Non-pigmented ciliary epithelial cell (primary cell): ENCODE measurements at regions not wholly inside any gene's neighbourhood (a gene's known extent, or its start where the extent isn't known, plus 50 kb on each side); places are given as distances from the start of the nearest gene placed in this dataset.

Source experiments
- DNase-seq: peaks from one replicate; pipeline ENCODE4 v3.0.0-alpha.2; 2010; ENCODE audit warnings: low read depth

- no peak for DNase-seq
Observed at GRCh38 chr11:70824605-70825245, 426.4 kb downstream of the CTTN start.

- DNase-seq = no peak
Observed at GRCh38 chr11:70825893-70826540, 426.4 kb downstream of the SHANK2 start.

GRCh38 chr11:70826541-70827335 is 425.6 kb downstream of the SHANK2 start:
- no peak for DNase-seq

GRCh38 chr11:70828593-70829082 is 423.7 kb downstream of the SHANK2 start:
- no peak for DNase-seq

GRCh38 chr11:70829134-70829885 is 423.1 kb downstream of the SHANK2 start:
- no peak for DNase-seq

- DNase-seq = no peak
Observed at GRCh38 chr11:70829886-70830272, 422.5 kb downstream of the SHANK2 start.

- no peak for DNase-seq
Observed at GRCh38 chr11:70833011-70833410, 419.4 kb downstream of the SHANK2 start.

- no peak for DNase-seq
Observed at GRCh38 chr11:70833554-70833953, 418.8 kb downstream of the SHANK2 start.

- no peak for DNase-seq
Observed at GRCh38 chr11:70834277-70834940, 418.0 kb downstream of the SHANK2 start.

GRCh38 chr11:70834984-70835560 is 417.3 kb downstream of the SHANK2 start:
- no peak for DNase-seq

GRCh38 chr11:70836071-70836470 is 416.3 kb downstream of the SHANK2 start:
- DNase-seq = no peak

- DNase-seq = no peak
Observed at GRCh38 chr11:70838198-70838597, 414.2 kb downstream of the SHANK2 start.

- no peak for DNase-seq
Observed at GRCh38 chr11:70839851-70840250, 412.5 kb downstream of the SHANK2 start.

- DNase-seq = no peak
Observed at GRCh38 chr11:70841264-70841663, 411.1 kb downstream of the SHANK2 start.

- DNase-seq = no peak
Observed at GRCh38 chr11:70842256-70842655, 410.1 kb downstream of the SHANK2 start.

- DNase-seq = no peak
Observed at GRCh38 chr11:70842701-70843100, 409.7 kb downstream of the SHANK2 start.

GRCh38 chr11:70843906-70844305 is 408.5 kb downstream of the SHANK2 start:
- DNase-seq = no peak

- DNase-seq = no peak
Observed at GRCh38 chr11:70844387-70844786, 408.0 kb downstream of the SHANK2 start.

- DNase-seq = no peak
Observed at GRCh38 chr11:70845591-70846041, 406.8 kb downstream of the SHANK2 start.

- no peak for DNase-seq
Observed at GRCh38 chr11:70846781-70847655, 405.4 kb downstream of the SHANK2 start.
